NT2/D1 (cell line): ENCODE measurements at regions not wholly inside any gene's neighbourhood (a gene's known extent, or its start where the extent isn't known, plus 50 kb on each side); places are given as distances from the start of the nearest gene placed in this dataset.

Experiments
- YY1 ChIP-seq: IDR thresholded peaks from 2 replicates; pipeline ENCODE4 v1.6.1; 2011; ENCODE audit not compliant: insufficient read length, insufficient read depth
- ZNF274 ChIP-seq: IDR thresholded peaks from 2 replicates; pipeline ENCODE4 v1.6.1; 2011; ENCODE audit warnings: mild to moderate bottlenecking, low read depth, low read length

DNA sequence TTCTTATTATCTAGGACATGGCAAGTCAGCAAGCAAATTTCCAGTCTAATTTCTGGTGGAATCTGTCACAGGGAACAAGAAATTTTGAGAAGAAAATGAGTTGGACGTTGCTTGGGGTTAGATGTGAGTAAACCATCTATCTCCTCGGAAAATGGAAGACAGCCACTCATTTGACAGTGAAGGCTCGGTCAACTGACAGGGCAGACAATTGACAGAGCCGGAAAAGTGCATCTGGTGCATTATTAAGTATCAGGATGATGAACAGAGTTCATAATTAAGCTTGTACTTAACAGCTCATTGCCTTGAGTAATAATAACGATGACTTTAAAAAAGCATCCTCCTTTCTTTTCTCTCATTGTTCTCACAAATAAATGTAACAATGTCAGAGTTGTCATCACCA lies 168.4 kb downstream of the MAD2L1 start:
- TF ChIP-seq YY1 (no peak), ZNF274 (no peak)
